NCI-H2107 treated with DMSO at 0.1 percent for 48 hours (cell line): ENCODE measurements at regions not wholly inside any gene's neighbourhood (a gene's known extent, or its start where the extent isn't known, plus 50 kb on each side); places are given as distances from the start of the nearest gene placed in this dataset.

ENCODE experiments used
- DNase-seq: peaks from one replicate; lab custom pipeline; 2025; ENCODE audit not compliant: unreplicated experiment; lab: John Stamatoyannopoulos, UW

DNA sequence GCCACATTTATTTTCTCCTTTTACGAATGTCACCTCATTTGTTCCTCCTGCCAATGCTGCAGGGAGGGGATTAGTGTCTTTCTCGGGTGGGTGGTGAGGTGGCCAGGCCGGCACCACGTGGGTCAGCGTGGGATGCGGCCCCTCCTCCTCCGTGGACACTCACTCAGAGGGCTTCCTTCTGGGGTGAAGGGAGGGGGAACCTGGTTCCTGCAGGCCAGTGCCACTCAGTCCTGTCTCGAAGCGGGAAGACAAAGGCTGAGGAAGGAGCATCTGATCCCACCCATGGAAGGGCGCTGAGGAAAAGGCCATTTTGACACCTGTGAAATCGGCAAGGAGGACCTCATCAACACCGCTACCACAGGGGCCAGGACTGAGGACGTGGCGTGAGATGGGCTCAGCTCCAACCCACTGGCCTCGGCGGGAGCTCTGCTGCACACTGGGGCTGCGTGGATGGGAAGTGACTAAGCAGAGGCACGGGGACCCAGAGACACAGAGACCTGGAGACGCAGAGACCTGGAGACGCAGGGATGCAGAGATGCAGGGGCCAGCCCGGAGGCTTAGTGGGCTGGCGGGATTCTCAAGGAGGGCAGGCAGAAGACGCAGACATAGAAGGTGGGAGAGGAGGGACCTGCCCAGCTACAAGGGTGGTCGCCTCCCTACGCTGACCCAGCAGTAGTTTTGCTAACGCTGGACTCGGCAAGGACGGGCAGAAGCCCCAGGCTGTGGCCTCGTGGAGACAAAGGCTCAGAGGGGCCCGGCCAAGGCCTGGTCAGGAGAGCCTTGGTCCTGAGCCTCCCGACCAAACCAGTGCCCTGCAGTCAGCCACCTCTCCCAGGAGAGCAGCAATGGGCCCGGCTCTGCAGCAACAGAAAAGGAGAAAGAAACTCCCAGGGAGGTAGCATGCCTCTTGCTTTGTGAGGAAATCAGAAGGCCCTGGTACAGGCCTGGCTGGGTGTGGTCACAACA, 1071.2 kb downstream of the BRD1 start:
- DNase-seq, result no peak

DNA sequence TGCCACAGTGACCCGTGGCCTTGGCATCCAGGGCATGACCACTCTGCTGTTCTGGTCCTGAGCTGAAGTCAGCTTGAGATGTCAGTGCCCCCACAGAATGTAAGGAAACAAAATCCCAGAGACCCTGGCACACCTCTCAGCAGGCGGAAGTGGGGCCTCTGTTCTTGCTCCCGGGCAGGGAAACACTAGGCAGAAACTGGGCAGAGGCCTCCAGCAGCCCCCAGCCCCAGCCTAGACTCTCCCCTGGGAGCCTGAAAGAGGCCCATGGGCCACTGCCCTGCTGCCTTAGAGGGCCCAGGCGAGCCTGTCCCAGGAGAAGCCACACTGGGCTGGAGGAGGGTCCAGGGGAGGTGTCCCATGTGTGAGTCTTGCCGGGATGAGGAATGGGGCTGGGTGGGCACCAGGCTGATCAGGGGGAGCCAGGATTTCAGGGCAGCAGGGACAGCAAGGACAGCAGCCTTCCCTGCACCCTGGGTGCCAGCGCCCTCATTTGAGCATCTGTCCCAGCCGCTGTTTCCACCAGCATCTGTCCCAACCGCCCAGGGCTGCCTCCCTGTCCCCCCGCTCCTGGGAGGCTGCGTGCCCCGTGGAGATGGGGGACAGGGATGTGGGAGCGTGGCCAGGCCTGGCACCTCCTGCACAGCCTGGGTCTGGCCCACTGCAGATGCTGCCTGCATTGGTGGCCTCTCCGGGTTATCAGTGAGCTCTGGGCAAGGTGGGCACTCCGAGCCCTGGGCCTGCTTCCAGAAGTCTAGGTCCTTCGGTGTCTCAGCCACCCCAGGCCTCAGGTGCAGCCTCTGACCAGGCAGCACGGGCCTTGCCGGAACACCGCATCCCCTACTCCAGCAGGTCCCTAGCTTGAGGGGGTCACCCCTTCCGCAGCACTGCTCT, 1072.4 kb downstream of the BRD1 start:
- no peak for DNase-seq

DNA sequence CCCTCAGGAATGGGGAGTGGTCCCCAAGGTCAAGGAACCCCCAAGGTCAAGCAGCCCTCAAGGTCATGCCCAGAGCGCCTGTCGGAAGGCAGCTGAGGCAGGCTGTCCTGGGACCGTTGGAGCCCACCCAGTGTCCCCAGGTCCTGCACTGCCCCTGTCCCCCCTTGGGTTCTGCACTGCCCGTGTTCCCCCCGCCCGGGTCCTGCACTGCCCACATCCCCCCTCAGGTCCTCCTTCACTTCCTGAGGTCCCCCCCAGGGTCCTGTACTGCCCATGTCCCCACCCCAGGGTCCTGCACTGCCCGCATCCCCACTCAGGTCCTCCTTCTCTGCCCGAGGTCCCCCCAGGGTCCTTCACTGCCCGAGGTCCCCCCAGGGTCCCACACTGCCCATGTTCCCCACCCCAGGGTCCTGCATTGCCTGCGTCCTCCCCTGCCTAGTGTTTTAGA, 1073.0 kb downstream of the BRD1 start:
- no peak for DNase-seq

DNA sequence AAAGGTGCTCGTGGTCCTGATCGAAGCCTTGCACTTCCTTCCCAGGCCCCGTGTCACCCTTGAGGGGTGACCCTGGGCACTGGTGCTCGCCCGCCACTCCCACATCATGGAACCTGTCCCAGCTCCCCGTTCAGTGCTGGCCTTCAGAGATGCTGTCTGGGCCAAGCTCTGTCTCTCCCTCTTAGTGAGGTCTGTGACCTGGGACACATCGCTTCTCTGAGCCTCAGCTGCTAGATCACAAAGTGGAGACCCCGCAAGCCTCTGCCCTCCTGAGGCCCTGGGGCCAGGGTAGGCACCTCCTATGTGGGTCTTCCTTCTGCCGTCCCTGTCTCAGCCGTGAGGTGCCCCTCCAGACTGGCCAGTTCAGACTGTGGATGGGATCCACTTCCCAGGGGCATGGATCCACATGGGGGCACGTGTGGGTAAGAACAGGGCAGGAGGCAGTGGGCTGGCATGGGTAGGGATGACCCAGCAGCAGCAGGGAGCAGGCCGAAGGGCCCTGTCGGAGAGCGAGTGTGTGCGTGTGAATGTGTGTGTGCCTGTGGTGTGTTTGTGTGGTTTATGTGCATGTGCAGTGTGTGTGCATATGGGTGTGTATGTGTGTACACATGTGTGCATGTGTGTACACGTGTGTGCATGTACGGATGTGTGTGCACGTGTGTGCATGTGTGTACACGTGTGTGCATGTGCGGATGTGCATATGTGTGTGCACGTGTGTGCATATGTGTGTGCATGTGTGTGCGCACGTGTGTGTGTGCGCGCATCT, 1073.7 kb downstream of the BRD1 start:
- DNase-seq, result no peak

DNA sequence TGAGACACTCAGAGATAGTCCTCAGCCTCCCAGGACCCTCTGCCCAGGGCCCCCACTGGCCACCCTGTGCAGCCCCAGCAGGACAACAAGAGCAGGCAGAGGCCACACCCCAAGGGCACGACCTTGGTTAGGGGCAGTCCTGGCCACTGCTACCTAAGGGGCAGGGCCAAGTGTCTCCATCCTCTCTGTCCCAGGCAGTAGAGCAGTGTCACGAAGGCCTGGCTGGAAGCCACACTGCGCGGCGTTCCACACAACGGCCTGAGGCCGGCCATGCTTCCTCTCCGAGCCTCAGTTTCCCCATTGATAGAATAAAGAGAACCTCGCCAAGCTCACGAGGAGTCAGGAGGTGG, 1074.3 kb downstream of the BRD1 start:
- DNase-seq, result no peak

DNA sequence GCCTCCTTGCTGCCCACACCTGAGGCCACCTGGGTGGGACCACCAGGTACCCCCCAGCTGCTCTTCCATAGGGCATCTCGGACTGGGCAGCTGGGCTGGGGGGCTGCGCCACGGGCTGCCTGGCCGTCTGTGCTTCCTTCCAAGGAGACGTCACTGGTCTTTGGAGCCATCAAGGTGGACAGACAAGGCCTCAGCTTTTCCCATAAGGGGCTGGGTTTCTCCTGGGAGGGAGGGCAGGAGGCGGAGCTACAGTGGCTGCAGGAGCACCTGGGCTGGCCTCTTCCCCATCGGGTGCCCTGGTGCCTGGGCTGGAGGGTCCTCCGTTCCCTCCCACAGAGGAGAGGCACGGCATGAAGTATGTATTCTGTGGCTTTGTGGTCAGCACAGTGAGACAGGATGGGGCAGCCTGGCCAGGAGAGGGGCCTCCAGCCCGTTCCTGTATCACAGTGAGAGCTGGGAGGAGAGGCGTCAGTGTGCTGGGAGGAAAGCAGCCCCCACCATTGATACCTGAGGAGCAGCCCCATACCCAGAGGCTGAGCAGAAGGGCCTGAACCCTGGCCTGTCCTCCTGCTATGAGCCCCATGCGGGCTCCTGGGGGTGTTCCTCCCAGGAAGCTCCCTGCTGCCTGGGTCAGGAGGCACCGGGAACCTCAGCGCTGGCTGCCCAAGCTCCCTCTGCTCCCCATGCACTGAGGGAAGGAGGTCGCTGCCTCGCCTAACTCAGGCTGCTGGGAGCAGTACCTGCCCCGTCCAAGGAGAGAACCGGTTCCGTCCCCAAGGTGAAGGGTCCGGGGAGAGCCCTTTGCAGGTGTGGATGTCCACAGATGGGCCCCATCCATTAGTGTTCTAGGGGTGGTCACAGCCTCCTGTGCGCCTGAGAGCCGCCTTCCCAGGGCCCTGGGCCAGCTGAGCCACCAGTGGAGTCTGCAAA, 1075.0 kb downstream of the BRD1 start:
- no peak for DNase-seq

DNA sequence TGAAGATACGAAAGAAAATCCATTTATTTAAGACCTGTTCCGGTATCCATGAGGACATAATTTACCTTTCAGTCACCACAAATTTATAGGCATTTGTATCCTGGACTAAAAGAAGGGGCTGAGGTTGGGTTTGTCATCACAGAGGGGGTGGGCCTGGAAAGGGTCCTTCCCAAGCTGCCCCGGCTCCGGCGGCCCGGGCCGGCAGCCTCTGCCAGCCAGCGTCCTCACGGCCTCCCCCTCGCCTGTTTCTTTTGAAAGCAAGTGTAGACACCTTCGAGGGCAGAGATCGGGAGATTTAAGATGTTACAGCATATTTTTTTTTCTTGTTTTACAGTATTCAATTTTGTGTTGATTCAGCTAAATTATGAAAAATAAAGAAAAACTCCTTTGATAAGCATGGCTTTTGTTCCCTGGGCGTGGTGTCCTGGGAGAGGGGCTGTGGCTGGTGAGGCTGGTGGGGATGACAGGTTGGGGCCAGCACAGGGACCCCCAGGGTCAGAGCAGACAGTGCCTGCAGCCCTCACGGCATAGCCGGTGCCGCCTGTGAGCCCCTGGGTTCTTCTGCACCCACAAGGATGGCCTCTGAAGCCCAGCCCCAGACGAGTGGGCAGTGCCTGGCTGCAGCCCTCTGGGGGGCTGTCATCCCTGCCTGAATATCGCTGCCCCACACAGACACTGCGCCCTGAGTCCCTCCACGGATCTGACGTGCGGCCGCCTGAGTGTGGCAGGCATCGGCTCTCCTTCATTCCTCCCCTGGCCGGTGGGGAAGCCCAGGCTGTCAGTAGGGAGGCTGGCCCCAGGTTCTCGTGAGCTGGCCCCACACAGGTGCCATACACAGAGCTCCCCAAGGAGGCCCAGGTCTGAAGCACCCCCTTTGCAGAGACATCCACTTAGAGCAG, 1075.9 kb downstream of the BRD1 start:
- no peak for DNase-seq

DNA sequence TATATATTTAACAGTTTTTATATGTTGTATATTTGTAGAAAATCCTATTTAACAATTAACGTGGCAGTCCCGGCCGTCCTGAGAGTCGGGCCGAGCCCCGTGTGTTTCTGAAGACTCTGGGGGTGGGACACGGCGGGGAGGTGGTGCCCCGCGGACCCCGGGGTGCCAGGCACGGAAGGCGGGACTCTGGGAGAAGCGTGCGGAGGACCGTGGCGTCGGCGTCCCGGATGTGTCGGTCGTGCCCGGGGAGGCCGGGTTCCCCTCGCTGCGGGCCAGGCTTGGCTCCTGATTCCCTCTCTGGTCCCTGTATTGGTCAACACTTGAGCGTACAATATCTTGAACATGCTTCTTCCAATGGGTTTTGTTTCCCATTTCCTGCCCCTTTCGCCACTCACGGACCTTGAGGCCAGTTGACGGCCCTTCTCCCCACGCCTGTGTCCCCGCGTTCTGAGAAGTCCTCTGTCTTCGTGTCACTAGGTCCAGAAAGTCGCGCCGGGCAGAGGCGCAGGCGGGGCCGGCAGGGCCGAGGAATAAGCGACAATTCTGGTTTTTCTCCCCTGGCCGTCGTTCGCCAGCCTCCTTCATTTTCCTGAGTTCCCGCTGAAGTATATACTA, 1076.7 kb downstream of the BRD1 start:
- no peak for DNase-seq

DNA sequence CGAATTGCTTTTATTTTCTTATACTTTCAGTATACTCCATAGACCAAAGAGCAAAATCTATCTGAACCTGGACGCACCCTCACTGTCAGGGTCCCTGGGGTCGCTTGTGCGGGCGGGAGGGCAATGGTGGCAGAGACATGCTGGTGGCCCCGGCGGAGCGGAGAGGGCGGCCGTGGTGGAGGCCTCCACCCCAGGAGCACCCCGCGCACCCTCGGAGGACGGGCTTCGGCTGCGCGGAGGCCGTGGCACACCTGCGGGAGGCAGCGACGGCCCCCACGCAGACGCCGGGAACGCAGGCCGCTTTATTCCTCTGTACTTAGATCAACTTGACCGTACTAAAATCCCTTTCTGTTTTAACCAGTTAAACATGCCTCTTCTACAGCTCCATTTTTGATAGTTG, 1077.4 kb downstream of the BRD1 start:
- no peak for DNase-seq

DNA sequence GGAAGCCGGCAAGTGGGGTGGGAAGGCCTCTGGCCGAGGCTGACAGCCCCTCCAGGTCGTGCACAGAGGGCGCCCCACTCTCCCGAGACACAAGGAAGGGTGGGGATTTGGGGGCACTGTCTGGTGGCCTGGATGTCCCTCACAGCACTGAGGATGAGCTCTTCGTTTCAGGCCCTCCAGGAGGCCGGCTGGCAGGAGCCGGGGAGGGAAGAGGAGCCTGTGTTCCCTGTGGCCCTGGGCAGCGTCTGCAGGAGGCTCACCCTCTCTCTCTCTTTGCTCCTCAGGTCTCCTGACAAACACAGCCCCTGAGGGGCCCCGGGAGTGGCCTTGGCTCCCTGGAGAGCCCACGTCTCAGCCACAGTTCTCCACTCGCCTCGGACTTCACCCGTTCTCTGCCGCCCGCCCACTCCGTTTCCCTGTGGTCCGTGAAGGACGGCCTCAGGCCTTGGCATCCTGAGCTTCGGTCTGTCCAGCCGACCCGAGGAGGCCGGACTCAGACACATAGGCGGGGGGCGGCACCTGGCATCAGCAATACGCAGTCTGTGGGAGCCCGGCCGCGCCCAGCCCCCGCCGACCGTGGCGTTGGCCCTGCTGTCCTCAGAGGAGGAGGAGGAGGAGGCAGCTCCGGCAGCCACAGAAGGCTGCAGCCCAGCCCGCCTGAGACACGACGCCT, 1078.0 kb downstream of the BRD1 start:
- no peak for DNase-seq

DNA sequence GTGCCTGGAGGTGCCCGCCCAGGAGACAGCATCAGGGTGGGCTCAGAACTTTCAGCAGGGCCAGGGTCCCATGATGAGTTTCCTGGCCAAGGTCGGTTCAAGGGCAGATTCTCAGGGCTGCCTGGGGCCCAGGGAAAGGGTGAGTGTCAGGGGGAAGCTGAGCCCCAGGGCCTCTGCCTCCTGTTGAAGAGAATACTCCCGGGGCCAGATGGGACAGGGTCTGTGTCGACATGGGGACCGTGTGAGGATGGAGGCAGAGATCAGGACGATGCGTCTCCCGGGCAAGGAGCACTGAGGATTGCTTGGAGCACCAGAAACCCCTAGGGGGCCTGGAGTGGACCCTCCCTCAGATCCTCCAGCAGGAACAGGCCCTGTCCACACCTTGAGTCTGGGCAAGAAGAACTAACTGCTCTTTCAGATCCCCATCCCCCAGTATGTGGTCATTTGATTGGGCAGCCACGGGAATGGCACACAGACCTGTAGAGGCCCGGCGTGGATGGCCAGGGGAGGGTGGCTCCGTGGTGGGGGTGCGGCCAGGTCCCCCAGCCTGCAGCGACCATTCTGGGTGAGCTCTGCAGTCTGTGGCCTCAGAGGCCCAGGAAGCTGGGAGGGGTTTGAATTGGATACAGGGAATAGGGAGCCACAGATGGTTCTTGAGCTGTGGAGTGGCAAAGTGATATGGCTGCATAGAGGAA, 1078.7 kb downstream of the BRD1 start:
- no peak for DNase-seq

DNA sequence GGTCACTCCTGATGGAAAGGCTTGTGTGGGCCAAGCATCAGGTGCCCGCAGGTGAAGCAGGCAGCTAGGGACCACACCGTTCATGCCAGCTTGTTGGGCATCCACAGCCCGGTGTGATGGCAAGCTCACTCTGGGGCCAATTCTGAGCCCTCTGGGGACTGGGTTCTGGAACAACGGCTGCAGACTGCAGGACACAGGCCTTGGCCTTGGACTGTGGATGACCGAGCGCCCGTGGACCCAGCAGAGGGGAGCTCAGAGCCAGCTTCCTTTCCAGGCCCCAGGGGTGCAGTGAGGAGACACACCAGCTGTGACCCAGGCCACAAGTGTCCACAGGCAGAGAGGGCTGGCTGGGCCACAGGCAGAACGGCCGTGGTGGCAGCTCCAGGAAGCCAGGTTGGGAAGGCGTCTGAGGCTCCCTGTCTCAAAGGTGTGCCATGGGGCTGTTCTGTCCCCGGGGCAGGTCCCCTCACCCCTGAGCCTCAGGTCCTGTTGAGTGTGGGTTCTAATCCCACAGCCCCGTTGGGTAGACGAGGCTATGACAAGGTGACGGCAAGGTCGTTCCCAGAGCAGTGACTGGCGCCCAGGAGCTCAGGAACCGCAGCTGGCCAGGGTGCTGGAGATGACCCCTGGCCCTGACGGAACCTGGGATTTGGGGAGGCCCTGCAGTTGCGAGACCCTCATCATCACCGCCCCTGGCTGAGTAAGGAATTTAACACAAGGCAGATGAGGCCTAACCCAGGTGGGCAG, 1079.4 kb downstream of the BRD1 start:
- DNase-seq, result no peak

DNA sequence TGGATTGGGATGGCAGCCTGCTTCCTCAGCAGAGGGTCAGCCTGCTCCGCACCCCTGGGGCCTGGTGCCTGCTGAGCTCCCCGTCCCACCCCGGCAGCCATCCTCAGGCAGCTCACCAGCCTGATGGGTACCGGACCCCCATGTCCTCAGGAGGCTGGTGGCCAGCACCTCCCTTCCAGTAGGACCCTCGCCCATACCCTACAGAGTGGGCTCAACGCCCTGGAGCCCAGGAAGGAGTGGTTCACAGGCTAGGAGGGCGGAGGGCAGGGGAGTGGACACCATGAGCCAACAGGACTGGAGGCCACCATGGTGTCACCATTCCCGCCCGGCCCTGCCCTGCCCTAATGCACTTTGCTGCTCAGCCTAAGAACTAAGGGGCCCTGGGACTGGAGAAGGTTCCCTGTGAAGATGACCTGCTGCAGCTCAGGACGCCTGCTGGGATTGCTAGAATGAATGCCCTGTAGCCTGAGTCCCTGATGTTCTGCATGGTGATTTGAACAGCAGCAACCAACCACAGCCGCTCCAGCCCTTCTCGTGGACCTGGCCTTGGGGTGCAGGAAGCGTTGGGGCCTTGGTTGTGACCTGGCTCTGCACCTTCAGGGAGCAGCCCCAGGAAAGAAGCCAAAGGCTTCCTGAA, 1080.8 kb downstream of the BRD1 start:
- DNase-seq, result no peak

DNA sequence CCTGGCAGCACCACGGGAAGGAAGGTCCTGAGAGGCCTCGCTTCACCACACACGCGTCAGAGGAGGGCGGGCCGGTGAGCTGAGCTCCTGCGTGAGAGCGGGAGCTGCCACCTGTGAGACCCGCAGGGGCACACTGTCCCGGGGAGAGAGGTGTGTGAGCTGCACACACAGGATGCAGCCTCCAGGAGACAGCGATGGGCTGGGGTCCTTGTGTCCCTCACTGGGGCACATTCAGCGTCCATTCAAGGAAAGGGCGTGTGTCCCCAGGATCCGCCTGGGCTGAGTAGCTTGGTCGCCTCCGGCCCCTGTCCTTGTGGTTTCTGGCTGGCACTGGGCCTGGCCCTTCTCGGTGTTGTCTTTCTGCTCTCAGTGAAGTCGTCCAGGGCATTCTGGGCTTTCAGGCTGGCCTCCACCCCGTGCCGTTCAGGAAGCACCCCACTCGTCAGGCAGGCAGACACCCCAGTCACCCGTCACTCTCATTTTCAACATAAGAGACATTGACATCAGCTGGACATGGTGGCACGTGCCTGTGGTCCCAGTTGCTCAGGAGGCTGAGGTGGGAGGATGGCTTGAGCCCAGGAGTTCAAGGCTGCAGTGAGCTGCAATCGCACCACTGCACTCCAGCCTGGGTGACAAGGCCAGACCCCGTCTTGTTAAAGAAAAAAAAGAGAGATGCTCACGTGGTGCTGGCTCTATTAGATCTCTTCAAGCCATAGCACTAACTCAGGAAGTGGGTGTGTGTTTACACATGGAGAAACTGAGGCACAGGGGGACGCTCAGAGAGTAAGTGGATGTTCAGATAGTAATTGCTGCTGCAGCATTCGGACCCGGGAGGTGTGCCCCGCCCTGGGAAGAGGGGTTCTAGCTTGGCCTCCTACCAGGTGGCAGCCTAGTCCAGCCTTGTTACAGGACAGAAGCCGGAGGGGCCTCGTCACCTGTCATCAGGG, 1081.6 kb downstream of the BRD1 start:
- no peak for DNase-seq
